ENCODE measurements at regions not wholly inside any gene's neighbourhood (a gene's known extent, or its start where the extent isn't known, plus 50 kb on each side); places are given as distances from the start of the nearest gene placed in this dataset.

GRCh38 chr5:27158171-27158570 lies 119.8 kb upstream of the CDH9 start:
- no peak overlapping the region for H2BK20ac ChIP-seq (ENCODE audit: low read depth, low read length, poor library complexity, severe bottlenecking)
- H3K9me3 ChIP-seq (ENCODE audit: control insufficient read depth, low read depth, low read length): peaks cover 7% of the 10 kb centered on the region
- Mint-ChIP-seq H3K27ac (no peak overlapping the region), H3K4me1 (peaks cover 3% of the 10 kb centered on the region in 2 experiments), H3K27me3 (ENCODE audit: low read depth) (peaks cover 2% of the 10 kb centered on the region; the same call in 1 of the 2 replicates), H3K36me3 (ENCODE audit: insufficient read depth in 1 of 3, low read depth in 3 of 3) (peaks cover 29 to 66% (median 43%) of the 10 kb centered on the region in 3 experiments), H3K4me3 (no peak overlapping the region), H3K9me3 (peaks cover 55 to 60% of the 10 kb centered on the region in 2 experiments)
- no peak overlapping the region for H3K9ac ChIP-seq (ENCODE audit: extremely low read depth, insufficient read length, low read length)
- no peak overlapping the region for H2BK12ac ChIP-seq (ENCODE audit: insufficient read length, low read depth, low read length)
- no peaks in the 10 kb centered on the region for H3K79me2 ChIP-seq (ENCODE audit: insufficient read depth, low read length)
- no peaks in the 10 kb centered on the region for H3K23me2 ChIP-seq (ENCODE audit: insufficient read length, low read depth, low read length, poor library complexity, severe bottlenecking)
- no peak overlapping the region for H2BK5ac ChIP-seq (ENCODE audit: insufficient read length, low read length)
- H2AFZ ChIP-seq (ENCODE audit: low read length): no peak overlapping the region
- H3K23ac ChIP-seq (ENCODE audit: insufficient read length, low read depth, low read length): no peak overlapping the region
- no peak overlapping the region for H4K8ac ChIP-seq (replicated peaks; ENCODE audit: insufficient read length, low read depth, low read length)
- no peak overlapping the region for H3K27ac ChIP-seq (ENCODE audit: insufficient read length, low read depth, low read length)
- H3K14ac ChIP-seq (ENCODE audit: insufficient read depth, low read length): no peak overlapping the region
- no peak overlapping the region for H3K4ac ChIP-seq (ENCODE audit: low read depth, low read length)
- no peak overlapping the region for H3K56ac ChIP-seq (ENCODE audit: insufficient read length, low read depth, low read length)
- no peak overlapping the region for H3T11ph ChIP-seq (ENCODE audit: low read length)
- H3K79me1 ChIP-seq (ENCODE audit: insufficient read depth, low read depth, low read length, poor library complexity, severe bottlenecking): no peaks in the 10 kb centered on the region
- H4K20me1 ChIP-seq (ENCODE audit: control insufficient read depth, insufficient read depth, insufficient read length): no peaks in the 10 kb centered on the region
- no peak overlapping the region for H3K4me2 ChIP-seq (ENCODE audit: insufficient read depth, insufficient read length, low read length)
- H4K91ac ChIP-seq (ENCODE audit: insufficient read length, low read depth, low read length): no peak overlapping the region
- no peak overlapping the region for H2BK120ac ChIP-seq (ENCODE audit: low read depth, low read length, poor library complexity, severe bottlenecking)
- no peaks in the 10 kb centered on the region for H3K27me3 ChIP-seq (ENCODE audit: insufficient read depth, low read length)
- TF ChIP-seq CTCF (conservative IDR thresholded peaks at IDR 0.05): no peak
- DNase-seq: no peak
- H2BK15ac ChIP-seq (ENCODE audit: low read depth, low read length): no peak overlapping the region
- no peak overlapping the region for H3K18ac ChIP-seq (ENCODE audit: insufficient read length, low read depth, low read length)
- H4K5ac ChIP-seq (ENCODE audit: insufficient read length, low read depth, low read length): no peak overlapping the region
- H3K4me1 ChIP-seq (ENCODE audit: insufficient read depth, low read length): no peaks in the 10 kb centered on the region
- H2AK5ac ChIP-seq (ENCODE audit: insufficient read length, low read length): no peak overlapping the region

All from H9 (cell line).